HepG2 (cell line): ENCODE measurements at regions not wholly inside any gene's neighbourhood (a gene's known extent, or its start where the extent isn't known, plus 50 kb on each side); places are given as distances from the start of the nearest gene placed in this dataset.

Experiments used
- ATAC-seq: fragments of 200-7000 bp; cut with Tn5 transposase; 3 replicates; pipeline ENCODE4 v1.9.1; 2020; ENCODE audit warnings: mild to moderate bottlenecking, moderate library complexity
- BruUV-seq: library from RNA; stranded (reverse); fragments of 400-500 nt; replicated peaks from 2 replicates; lab custom pipeline; 2021; lab: Mats Ljungman, UMichigan
- CTCF ChIA-PET: fragments of 300-600 bp; formaldehyde crosslinking; extraction: SDS; loops from one replicate; lab custom pipeline; 2021; ENCODE audit warnings: low total read pairs, inconsistent platforms, low intra/inter-chr PET ratio; lab: Yijun Ruan, JAX
- POLR2A ChIA-PET: fragments of 350-600 bp; sonication (Branson Sonifier 250); formaldehyde crosslinking; loops from one replicate; lab custom pipeline; 2020; ENCODE audit warnings: antibody characterized with exemption, inconsistent platforms; lab: Yijun Ruan, JAX
- DNase-seq: peaks from one replicate; pipeline ENCODE4 v3.0.0-alpha.2; 2015; ENCODE audit warnings: low spot score
- FAIRE-seq: peaks from 3 replicates; lab custom pipeline; 2011; peaks lifted over from hg19 to GRCh38; lab: Jason Lieb, UNC
- H2AFZ ChIP-seq: one replicate; pipeline ENCODE4 v1.6.1; 2011; ENCODE audit warnings: low read length, inconsistent platforms
- H3K27ac ChIP-seq: fragments of 300-600 bp; 3 replicates; pipeline ENCODE4 v1.8.0; 2011; ENCODE audit warnings: mixed run types, mild to moderate bottlenecking, mixed read lengths, low read length, inconsistent platforms; ENCODE audit not compliant: insufficient read depth; ENCODE audit errors: extremely low read length
- H3K27me3 ChIP-seq, 2 experiments: fragments of 200-600 bp in 1 of 2; 2 replicates in 1 of 2; 3 replicates in 1 of 2; pipeline versions ENCODE4 v1.6.0 to v1.8.0; 2011; ENCODE audit warnings: low read length in 2 of 2, mild to moderate bottlenecking in 2 of 2, moderate library complexity in 2 of 2, inconsistent platforms in 1 of 2; ENCODE audit not compliant: insufficient read depth in 2 of 2, control insufficient read depth in 1 of 2
- H3K36me3 ChIP-seq, 2 experiments: fragments of 200-600 bp in 1 of 2; replicated peaks in 1 of 2; 2 replicates in 1 of 2; 3 replicates in 1 of 2; pipeline versions ENCODE4 v1.5.1 to v1.8.0; 2011; ENCODE audit warnings: low read length in 2 of 2, inconsistent platforms in 1 of 2; ENCODE audit not compliant: insufficient read depth in 2 of 2, control insufficient read depth in 1 of 2
- H3K4me1 ChIP-seq: 2 replicates; pipeline ENCODE4 v1.5.1; 2012; ENCODE audit warnings: low read length, inconsistent platforms; ENCODE audit not compliant: insufficient read depth
- H3K4me2 ChIP-seq: 2 replicates; pipeline ENCODE4 v1.6.0; 2011; ENCODE audit warnings: low read depth, low read length, inconsistent platforms
- H3K4me3 ChIP-seq, 3 experiments: fragments of 200-600 bp in 1 of 3; sonication (generic), shearing (Covaris generic) in 1 of 3; replicated peaks in 1 of 3; 2 replicates each; pipeline ENCODE4 v1.5.1; 2011 to 2016; ENCODE audit warnings: low read length in 3 of 3, inconsistent platforms in 2 of 3, low read depth in 2 of 3, mild to moderate bottlenecking in 2 of 3, control low read depth in 1 of 3, mixed read lengths in 1 of 3; ENCODE audit not compliant: insufficient read depth in 1 of 3
- H3K79me2 ChIP-seq: one replicate; pipeline ENCODE4 v1.6.1; 2011; ENCODE audit warnings: low read length, inconsistent platforms; ENCODE audit not compliant: insufficient read depth
- H3K9ac ChIP-seq: 2 replicates; pipeline ENCODE4 v1.6.0; 2011; ENCODE audit warnings: mild to moderate bottlenecking, low read depth, low read length, inconsistent platforms; ENCODE audit not compliant: insufficient read depth
- H3K9me3 ChIP-seq: 2 replicates; pipeline ENCODE4 v1.5.1; 2012; ENCODE audit warnings: mild to moderate bottlenecking, low read length
- H4K20me1 ChIP-seq: 2 replicates; pipeline ENCODE4 v1.6.0; 2011; ENCODE audit warnings: inconsistent platforms, mild to moderate bottlenecking, low read length, moderate library complexity; ENCODE audit not compliant: insufficient read depth
- BRD4 ChIP-seq: sonication (generic); formaldehyde crosslinking; IDR thresholded peaks from 2 replicates; pipeline ENCODE4 v1.4.0; 2020; ENCODE audit warnings: missing genetic modification reagents
- KLF9 ChIP-seq: IDR thresholded peaks from 2 replicates; pipeline ENCODE4 v1.6.1; 2016; ENCODE audit warnings: low read depth
- MEIS2 ChIP-seq: sonication (generic); formaldehyde crosslinking; IDR thresholded peaks from 2 replicates; pipeline ENCODE4 v1.9.0; 2021; ENCODE audit warnings: mild to moderate bottlenecking, missing genetic modification reagents
- THAP11 ChIP-seq: IDR thresholded peaks from 2 replicates; pipeline ENCODE4 v1.6.1; 2016; ENCODE audit warnings: missing biosample characterization, missing genetic modification reagents
- ZFP41 ChIP-seq: sonication (generic); formaldehyde crosslinking; IDR thresholded peaks from 2 replicates; pipeline ENCODE4 v1.4.0; 2020; ENCODE audit warnings: mild to moderate bottlenecking, missing genetic modification reagents, borderline replicate concordance
- ZNF18 ChIP-seq: sonication (generic); formaldehyde crosslinking; IDR thresholded peaks from 2 replicates; pipeline ENCODE4 v1.8.0; 2022; ENCODE audit warnings: mild to moderate bottlenecking, missing genetic modification reagents; ENCODE audit not compliant: insufficient replicate concordance
- ZNF513 ChIP-seq: sonication (generic); formaldehyde crosslinking; conservative IDR thresholded peaks from 2 replicates; pipeline ENCODE4 v1.5.0; 2020; ENCODE audit warnings: missing genetic modification reagents
- ZNF605 ChIP-seq: sonication (generic); formaldehyde crosslinking; IDR thresholded peaks from 2 replicates; pipeline ENCODE4 v1.8.0; 2022; ENCODE audit warnings: mild to moderate bottlenecking, missing genetic modification reagents
- ZNF746 ChIP-seq: sonication (generic); formaldehyde crosslinking; IDR thresholded peaks from 2 replicates; pipeline ENCODE4 v1.8.0; 2022; ENCODE audit warnings: mild to moderate bottlenecking, missing genetic modification reagents
- WGBS: methylation state at CpG from one replicate; pipeline ENCODE4 v1.1.6; 2017; ENCODE audit warnings: low lambda C conversion rate; 5-methylcytosine and 5-hydroxymethylcytosine counted together
- in situ Hi-C: cut with HindIII; loops from 2 replicates; pipeline ENCODE4 v1.10.0; 2017; ENCODE audit warnings: low pct_unique_long_range_greater_than_20kb; ENCODE audit not compliant: extremely low pct_ligation_motif_present
- intact Hi-C: fragments of 100-400 bp; cut with micrococcal nuclease; formaldehyde crosslinking; loops from one replicate; pipeline ENCODE4 v1.10.0; 2022; ENCODE audit not compliant: unreplicated experiment

GRCh38 chrX:148135738-148136137 is 154.6 kb downstream of the FMR1NB start (continued):
- TF ChIP-seq ZNF18 (CRISPR knock-in tag), result no peak
- no peak for TF ChIP-seq ZFP41 (CRISPR knock-in tag)
- no peak for TF ChIP-seq ZNF605 (CRISPR knock-in tag)
- no peak for TF ChIP-seq KLF9 (CRISPR knock-in tag)
- TF ChIP-seq, all 625 proteins: peak for 0

GRCh38 chrX:148146121-148146520 is 165.0 kb downstream of the FMR1NB start:
- H2AFZ ChIP-seq, result no peak overlapping the region
- POLR2A ChIA-PET, result no interaction called here
- H3K9me3 ChIP-seq, result no peaks in the 10 kb centered on the region
- WGBS, result 8% methylated on average over 2 of the region's 2 CpGs
- no peaks in the 10 kb centered on the region for H4K20me1 ChIP-seq
- H3K4me3 ChIP-seq, result no peak overlapping the region
- intact Hi-C loops, result no loop called here
- H3K36me3 ChIP-seq, result no peaks in the 10 kb centered on the region
- no peak overlapping the region for H3K4me2 ChIP-seq
- BruUV-seq, result no TSS peak
- FAIRE-seq (no peak), ATAC-seq (no peak), DNase-seq (no peak)
- CTCF ChIA-PET, result no interaction called here
- no peaks in the 10 kb centered on the region for H3K27me3 ChIP-seq
- H3K79me2 ChIP-seq, result no peaks in the 10 kb centered on the region
- no peaks in the 10 kb centered on the region for H3K4me1 ChIP-seq
- H3K9ac ChIP-seq, result no peak overlapping the region
- in situ Hi-C loops, result no loop called here
- TF ChIP-seq ZNF746 (CRISPR knock-in tag), result no peak
- TF ChIP-seq BRD4 (CRISPR knock-in tag), result no peak
- no peak for TF ChIP-seq ZNF513 (CRISPR knock-in tag)
- no peak for TF ChIP-seq MEIS2 (CRISPR knock-in tag)
- TF ChIP-seq THAP11 (CRISPR knock-in tag), result no peak
- H3K27ac ChIP-seq, result no peak overlapping the region
